Right ventricle myocardium inferior (tissue), 1 donor: ENCODE measurements at regions not wholly inside any gene's neighbourhood (a gene's known extent, or its start where the extent isn't known, plus 50 kb on each side); places are given as distances from the start of the nearest gene placed in this dataset.

ENCODE experiments used
- ATAC-seq: fragments of 200-7000 bp; cut with Tn5 transposase; one replicate; pipeline ENCODE4 v1.9.1; 2020; ENCODE audit warnings: mild to moderate bottlenecking, moderate library complexity
- DNase-seq: peaks from one replicate; pipeline ENCODE4 v3.0.0; 2021; ENCODE audit errors: missing footprints
- intact Hi-C: fragments of 100-400 bp; cut with DNase I; formaldehyde crosslinking; loops from one replicate; pipeline ENCODE4 v1.11.0; 2022
- donor health status: DM: no; HTN: yes; CAD: no; lungs with severe emphysema.

DNA sequence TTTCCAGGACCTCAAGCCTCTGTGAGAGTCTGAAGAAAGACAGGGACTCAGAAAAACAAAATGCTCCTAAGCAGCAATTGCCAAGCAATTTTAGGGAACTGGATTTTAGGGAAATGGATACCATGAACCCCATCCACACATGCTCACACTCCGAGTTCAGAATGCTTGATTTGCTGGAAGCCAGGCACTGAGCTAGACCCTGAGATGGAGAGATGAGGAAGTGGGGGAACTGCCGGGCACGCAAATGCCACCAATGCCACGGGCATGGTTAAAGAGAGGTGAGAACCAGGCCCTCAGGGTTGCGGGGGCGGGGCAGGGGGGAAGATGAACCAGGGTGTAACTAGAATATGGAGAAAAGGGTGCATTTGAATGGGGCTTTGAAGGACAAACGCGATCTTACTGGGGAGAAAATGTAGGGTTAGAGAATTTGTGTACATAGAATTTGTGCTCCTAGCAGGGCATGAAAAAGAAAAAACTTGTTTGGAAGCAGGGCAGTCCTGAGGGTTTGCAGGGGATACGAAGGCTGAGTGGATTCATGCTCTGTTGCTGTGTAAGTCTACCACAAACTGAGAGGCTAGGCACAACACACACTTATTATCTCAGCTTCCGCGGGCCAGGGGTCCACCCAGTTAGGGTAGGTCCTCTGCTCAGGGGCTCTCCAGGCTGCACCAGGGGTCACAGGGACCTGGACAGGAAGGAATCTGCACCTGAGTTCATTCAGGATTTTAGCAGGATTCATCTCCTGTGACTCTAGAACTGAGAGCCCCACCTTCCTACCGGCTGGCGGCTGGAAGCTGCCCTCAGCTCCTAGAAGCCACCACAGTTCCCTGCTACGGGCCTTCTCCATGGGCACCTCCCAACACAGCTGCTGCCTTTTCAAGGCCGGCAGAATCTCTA, 108.0 kb downstream of the SNX5 start:
- no peak for DNase-seq
- intact Hi-C loops = no loop called here

GRCh38 chr20:17859616-17860232, 108.9 kb downstream of the SNX5 start:
- intact Hi-C loops = no loop called here
- ATAC-seq = peak; percentile 94
- no peak for DNase-seq

More for the DNA sequence above, 108.0 kb downstream of the SNX5 start:
- no peak for ATAC-seq

GRCh38 chr20:17859002-17859615, 109.5 kb downstream of the SNX5 start:
- ATAC-seq (no peak), DNase-seq (no peak)
- intact Hi-C loops = no loop called here

DNA sequence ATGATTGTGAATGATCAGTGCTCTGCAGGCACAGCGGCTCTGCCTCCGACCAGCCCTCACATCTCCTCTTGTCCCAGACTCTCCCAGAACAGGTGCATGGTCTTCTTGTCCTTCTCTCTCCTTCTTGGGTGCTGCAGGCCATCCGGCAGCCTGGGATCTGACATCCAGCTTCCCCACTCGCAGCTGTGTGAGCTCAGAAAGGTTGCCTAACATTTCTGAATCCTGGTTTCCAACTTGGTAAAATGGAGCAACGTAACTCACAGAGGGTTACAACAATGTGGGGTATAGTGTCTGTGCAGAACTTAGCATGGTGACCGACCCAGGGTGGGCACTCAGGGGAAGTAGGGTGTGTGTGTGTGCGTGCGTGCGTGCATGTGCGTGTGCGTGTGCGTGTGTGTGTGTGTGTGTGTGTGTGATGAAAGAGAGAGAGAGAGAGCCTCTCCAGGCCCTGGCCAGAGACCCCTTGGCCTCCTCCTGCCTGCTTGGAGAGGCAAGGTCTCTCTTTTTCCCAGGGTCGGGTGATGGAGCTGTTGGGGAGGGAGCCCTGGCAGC, 110.1 kb downstream of the SNX5 start:
- intact Hi-C loops = no loop called here
- ATAC-seq (no peak), DNase-seq (no peak)

GRCh38 chr20:17857639-17858449, 110.8 kb downstream of the SNX5 start:
- no peak for ATAC-seq
- DNase-seq = no peak
- intact Hi-C loops = no loop called here

DNA sequence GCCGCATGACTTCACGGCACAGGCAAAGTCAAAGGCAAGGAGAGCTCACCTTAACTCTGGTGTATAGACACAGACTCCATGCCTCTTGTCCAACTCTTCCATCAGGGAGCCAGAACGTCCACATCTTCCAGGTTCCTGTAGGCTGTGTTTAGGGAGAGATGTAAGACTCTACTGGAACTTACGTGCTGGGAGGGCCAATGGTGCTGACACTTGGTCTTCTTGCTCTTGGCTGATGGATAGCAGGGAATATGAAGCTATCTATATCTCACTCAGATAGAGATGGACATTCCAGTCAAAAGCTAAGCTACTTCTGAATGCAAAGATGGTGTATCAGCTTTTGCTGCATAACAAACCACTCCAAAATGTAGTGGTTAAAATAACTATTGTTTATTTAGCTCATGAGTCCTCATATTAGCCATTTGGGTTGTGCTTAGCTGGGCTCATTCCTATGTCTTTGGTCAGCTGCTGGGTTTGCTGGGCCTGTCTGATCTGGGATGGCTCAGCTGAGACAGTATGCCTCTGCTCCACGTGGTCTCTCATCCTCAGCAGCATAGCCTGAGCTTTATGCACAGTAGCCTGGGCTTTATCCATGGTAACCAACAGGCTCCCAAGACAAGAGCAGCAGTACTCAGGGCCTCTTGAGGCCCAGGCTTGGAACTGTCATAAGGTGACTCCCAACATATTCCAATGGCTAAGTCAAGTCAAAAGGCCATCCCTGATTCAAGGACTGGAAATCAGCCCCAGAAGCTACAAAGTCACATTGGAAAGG, 111.6 kb downstream of the SNX5 start:
- intact Hi-C loops = no loop called here
- ATAC-seq (no peak), DNase-seq (no peak)

DNA sequence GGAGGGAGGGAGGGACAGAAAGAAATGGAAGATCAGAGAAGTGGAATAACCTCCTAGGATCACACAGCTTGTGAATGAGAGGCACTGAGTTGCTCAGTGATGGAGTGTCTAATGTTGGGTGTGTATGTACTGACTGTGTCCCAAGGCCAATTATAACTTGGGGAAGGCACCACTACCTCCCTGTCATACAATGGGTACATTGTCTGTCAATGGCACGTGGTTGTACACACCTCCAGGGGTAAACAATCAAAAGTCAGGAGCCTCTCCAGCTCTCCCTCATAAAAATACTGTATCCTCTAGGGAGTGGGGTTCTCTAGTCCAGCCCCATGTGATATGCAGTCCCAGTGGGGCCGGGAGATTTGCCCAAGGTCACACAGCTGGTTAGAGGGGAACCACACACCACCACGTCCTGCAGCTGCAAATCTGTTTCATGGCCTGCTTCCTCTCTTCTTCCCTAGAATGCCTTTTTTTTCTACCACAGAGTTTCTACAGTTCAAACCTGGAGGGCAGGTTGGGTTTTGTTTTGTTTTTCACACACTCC, 112.5 kb downstream of the SNX5 start:
- no peak for ATAC-seq
- DNase-seq = no peak
- intact Hi-C loops = no loop called here

GRCh38 chr20:17854307-17854903, 114.2 kb downstream of the SNX5 start:
- DNase-seq = no peak
- ATAC-seq = peak; percentile 42
- intact Hi-C loops = loop anchor here (5.0 kb wide), 1 partner anchor 43 kb away; no protein-coding TSS in a partner anchor

DNA sequence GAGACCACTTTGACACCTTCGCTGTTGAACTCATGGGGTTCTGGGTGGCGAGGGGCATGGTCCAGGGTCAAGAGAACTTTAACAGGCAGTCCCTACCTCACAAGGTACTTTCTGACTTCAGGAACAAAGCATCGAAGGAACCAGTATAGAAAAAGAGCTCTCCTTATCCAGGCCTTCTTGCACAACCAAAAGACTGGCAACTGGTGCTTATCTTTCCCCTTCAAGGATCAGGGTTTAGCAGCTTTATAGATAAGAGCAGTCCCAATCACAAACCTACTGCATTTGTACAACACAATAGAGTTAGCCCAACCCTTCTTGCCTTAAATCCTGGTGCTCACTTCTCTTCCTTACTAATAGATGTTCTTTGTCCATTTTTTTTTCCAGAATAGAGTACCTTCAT, 116.3 kb downstream of the SNX5 start:
- DNase-seq (no peak), ATAC-seq (no peak)
- intact Hi-C loops = loop anchor here (5.0 kb wide), 1 partner anchor 45 kb away; no protein-coding TSS in a partner anchor

GRCh38 chr20:17850684-17851026, 117.9 kb downstream of the SNX5 start:
- intact Hi-C loops = loop anchor here (5.0 kb wide), 1 partner anchor 47 kb away; no protein-coding TSS in a partner anchor
- ATAC-seq (no peak), DNase-seq (no peak)

GRCh38 chr20:17849901-17850683, 118.5 kb downstream of the SNX5 start:
- peak; percentile 87 for DNase-seq
- ATAC-seq = peak; percentile 90
- intact Hi-C loops = loop anchor here (5.0 kb wide), 1 partner anchor 47 kb away; no protein-coding TSS in a partner anchor

DNA sequence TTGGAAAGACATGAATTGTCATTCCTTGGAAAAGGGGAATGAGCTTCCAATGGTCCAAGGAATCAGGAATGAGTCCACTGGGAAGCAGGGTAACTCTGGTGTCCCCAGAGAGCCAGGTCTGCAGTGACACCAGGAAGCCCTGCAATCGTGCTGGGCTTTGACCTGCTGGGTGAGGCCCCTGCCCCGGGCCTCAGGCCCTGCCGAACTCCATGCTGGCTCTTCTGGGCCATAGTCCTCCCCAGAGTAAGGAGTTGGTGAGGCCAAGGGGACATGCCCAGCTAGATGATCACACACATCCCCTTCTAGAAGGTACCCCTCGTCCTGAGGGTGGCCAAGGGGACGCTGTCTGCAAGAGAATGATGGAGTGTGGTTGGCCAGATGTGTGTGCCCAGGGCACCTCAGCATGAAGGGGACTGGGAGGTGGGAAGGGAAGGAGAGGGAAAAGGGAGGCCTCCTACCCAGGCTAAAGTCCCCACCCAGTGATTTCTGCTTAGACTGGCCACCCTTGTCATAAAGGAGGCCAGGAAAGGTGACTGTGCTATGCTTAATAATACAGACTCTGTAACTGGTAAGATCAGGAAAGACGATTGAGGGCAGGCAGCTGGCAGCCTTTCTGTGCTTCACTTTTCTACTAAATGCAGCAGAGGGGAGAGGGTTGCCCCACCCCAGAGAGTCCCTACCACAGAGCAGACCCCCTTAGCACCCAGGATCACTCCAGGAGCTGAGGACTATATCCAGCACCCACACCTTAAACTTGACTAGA, 119.3 kb downstream of the SNX5 start:
- DNase-seq (no peak), ATAC-seq (no peak)
- intact Hi-C loops = no loop called here

GRCh38 chr20:17848249-17849048, 120.1 kb downstream of the SNX5 start:
- intact Hi-C loops = no loop called here
- DNase-seq (no peak), ATAC-seq (no peak)

DNA sequence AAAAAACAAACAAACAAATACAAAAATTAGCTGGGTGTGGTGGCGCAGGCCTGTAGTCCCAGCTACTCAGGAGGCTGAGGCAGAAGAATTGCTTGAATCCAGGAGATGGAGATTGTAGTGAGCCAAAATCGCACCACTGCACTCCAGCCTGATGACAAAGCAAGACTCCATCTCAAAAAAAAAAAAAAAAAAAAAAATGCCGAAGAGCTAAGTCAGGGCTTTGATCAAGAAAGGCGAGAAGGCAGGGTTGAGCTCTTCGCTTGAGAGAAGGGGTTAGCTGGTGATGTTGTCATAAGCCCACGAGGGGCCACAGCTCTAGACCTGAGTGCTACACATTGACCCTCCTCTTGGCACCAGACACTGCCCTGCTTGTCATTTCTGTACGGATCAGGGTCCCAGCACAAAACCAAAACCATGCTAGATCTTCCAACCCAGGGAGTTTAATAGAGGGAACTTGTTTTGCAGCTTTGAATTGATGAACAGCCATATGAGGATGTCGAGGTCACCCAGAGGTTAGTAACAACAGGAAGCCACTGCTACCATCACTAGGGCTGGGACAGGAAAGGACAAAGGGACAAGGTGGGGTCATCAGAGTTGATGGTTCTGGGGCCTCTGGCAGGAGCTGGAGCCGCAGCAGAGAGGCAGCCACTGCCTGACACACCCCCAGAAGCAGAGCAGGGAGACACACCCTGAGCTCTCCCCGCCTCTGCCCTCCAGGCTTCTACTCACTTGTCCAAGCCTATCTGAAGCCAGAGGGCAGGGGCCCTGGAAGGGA, 122.7 kb downstream of the SNX5 start:
- intact Hi-C loops = no loop called here
- no peak for ATAC-seq
- no peak for DNase-seq
